NCI-H510A treated with DMSO at 0.1 percent for 48 hours (cell line): ENCODE measurements at regions not wholly inside any gene's neighbourhood (a gene's known extent, or its start where the extent isn't known, plus 50 kb on each side); places are given as distances from the start of the nearest gene placed in this dataset.
A peak's percentile ranks its signal among the peaks of the same experiment; 100 is the strongest.
"Not testable (repeated sequence)": the region's sequence is repeated elsewhere in the genome, so short reads cannot be mapped to it uniquely, and the experiment has no call there.

Source experiments
- DNase-seq: peaks from one replicate; lab custom pipeline; 2025; lab: John Stamatoyannopoulos, UW

DNA sequence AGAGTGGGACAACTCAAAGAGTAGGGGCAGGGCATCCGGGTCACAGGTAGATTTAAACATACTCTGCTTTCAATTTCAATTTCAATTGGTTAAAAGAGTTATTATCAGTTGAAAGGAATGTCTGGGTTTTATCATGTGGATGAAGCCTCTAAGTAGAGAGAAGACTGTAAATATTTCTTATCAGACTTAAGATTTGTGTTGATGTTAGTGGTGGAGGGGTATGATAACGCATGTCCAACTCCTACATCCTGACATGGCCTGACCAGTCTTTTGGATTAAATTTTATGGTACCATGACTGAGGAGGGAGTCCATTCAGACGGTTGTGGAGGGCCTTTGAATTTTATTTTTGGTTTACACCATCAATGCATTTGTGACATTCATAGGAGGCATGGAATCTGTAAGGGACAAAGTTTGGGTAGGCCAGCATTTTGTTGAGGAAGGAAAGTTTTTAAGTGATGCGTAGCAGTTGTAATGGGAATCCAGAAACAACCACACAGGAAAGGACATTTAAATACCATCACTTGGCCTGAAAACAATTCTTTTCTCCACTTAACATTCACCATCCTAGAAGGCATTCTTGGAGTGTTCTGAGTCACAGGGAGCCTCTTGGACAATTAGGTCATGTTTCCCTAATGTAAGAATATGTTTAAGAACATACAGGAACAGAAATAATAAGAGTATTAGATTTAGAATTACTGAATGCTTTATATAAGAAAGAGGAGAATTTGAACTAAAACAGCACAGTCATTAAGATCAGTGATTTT, 371.9 kb downstream of the ATP23 start:
- no peak for DNase-seq

DNA sequence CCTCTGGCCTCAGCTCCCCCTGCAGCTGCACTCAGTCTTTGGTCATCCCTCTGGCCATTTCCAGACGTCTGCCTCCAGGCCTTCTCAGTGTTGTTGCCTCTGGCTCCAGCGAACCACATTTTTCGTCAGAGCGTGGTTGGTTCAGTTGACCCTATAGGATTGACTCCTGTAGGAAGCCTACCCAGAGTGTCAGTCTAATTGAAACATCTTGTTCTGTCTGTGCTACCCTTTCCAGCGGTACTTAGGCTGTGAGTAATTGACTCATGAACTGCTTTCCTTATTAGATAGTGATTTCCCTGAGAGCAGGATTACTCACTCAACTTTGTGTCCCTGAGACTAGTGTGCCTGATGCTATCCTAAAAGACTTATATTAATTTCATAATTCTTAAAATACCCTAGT, 373.2 kb downstream of the ATP23 start:
- DNase-seq: no peak

DNA sequence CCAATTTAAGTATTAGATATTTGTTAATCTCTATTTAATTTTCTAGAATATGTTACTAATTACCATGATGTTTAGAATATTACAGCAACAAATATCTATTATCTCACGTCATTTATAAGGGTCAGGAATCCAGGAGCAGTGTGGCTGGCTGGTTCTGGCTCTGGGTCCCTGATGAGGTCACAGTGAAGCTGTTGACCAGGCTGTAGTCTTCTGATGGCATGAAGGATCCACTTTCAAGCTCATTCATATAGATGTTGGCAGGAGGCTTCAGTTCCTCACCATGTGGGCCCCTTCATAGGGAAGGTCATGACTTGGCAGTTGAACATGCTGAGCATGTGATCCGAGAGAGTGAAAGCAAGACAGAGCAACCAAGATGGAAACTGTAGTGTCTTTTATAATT, 375.6 kb downstream of the ATP23 start:
- no peak for DNase-seq

DNA sequence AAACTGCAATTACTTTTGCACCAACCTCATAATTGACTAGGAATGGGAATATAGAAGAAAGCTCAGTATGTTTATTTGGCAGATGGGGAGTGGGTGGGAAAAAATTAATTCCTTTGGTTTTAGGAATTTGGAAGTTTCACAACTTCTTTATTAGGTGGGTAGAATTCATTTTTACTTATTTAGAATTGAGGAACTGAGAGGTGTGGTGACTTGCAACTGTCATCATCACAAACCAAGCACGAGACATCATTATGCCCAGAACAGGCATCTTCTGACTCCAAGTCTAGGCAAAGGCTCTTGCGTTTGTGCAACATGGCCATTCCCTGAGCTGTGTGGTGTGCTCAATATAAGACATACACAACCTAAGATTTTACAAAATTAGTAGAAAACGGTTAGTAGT, 380.0 kb downstream of the ATP23 start:
- DNase-seq: no peak

DNA sequence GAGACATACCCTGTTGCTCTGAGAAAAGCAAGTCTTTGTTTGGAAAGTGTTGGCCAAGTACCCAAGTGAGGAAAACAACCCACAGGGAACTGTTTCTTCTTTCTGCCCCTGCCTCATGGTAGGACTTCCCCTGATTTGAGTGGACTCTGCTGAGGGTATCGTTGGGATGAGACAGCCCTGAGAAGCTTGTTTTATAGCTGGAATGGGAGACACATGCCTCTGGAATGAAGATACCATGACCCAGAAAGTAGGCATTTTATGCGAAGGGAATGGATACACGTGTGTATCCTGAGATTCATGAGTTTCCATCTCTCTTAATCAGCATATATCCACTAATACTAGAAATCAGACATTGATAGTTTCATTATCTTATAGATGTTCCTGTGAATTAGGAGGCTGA, 382.3 kb downstream of the ATP23 start:
- DNase-seq: no peak

DNA sequence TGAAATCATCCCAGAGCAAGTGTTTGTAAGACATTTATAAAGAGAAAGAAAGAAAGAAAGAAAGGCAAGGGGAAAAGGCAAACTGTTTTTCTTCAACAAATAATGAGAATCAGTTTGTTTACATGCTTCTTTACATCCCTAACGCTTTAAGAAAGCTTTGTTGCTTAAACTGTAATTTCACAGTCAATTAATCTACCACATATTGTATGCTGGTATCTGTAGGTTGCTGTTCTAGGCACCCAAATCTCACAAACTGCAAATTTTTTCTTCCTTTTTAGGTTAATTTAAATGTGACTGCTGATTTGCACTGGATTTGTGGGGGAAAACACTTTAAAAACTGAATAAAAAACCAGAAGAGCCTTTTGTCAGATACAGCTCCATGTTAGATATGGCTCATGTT, 384.2 kb downstream of the ATP23 start:
- DNase-seq: no peak

GRCh38 chr12:58326534-58326933, 385.2 kb downstream of the ATP23 start:
- DNase-seq: no peak

DNA sequence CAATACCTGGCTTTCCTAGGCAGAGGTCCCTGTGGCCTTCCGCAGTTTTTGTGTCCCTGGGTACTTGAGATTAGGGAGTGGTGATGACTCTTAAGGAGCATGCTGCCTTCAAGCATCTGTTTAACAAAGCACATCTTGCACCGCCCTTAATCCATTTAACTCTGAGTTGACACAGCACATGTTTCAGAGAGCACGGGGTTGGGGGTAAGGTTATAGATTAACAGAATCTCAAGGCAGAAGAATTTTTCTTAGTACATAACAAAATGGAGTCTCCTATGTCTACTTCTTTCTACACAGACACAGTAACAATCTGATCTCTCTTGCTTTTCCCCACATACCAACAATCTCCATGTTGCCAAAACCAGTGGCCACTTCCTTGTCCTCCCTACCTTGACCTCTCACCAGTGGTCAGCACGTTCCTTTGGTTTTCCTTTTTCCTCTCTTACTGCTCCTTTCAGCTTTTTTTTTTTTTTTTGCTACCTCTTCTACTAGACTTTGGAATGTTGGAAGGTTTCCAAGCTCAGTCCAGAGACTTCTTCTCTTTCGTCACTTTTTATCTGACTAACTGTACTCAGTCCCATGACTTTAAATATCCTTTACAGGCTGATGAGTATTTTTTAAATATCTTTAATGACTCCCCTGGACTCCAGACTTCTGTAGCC, 395.3 kb downstream of the ATP23 start:
- not testable (repeated sequence) for DNase-seq

- not testable (repeated sequence) for DNase-seq
These were observed 396.2 kb downstream of the ATP23 start for GRCh38 chr12:58337539-58337938.

GRCh38 chr12:58341791-58342190, 400.4 kb downstream of the ATP23 start:
- peak; percentile 32 for DNase-seq

- DNase-seq: no peak
These were observed 401.4 kb downstream of the ATP23 start for GRCh38 chr12:58342736-58343135.

DNA sequence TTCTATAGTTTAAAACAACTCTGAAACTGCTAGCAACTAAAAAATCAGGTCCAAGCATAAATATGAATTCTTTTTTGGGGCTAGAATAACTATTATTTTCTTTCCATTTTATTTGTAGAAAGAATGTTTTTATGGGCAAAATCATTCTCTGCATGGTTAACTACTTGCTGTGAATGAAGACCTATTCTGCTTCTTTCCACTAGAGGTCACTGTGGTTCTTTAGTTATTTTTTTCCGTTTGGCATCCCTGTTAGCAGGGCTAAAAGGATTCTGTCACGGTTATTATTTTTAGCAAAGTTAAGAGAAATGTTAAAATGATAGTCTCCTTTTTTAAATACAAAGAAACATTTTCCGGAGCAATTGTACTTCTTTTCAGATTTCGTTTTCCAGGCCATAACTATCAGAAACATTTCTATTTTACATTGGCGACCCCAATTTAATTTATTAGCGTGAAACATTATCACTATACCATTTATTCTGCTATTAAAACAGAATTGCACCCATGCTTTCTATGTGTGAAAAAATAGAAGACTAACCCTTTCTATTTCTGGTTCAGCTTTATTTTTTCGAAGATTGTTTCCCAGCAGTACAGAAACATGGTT, 404.8 kb downstream of the ATP23 start:
- peak; percentile 80 for DNase-seq

DNA sequence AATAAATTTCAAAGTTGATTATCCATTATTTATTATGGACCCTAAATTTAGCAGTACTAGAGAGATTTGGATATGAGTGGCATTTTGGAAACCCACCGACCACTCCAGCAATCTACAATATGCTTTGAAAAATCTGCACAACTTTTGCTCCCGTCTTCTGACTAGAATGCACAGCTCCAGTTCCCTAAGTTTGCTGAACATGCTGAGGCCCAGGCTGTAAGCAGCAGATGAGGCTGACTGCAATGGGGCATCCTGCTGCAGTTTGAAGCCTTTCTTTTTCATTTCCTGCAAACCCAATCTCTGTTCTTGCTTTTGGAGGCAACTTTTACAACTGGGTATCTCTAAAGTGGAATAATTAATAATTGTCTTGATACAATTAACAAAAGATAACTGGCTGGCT, 405.8 kb downstream of the ATP23 start:
- no peak for DNase-seq

DNA sequence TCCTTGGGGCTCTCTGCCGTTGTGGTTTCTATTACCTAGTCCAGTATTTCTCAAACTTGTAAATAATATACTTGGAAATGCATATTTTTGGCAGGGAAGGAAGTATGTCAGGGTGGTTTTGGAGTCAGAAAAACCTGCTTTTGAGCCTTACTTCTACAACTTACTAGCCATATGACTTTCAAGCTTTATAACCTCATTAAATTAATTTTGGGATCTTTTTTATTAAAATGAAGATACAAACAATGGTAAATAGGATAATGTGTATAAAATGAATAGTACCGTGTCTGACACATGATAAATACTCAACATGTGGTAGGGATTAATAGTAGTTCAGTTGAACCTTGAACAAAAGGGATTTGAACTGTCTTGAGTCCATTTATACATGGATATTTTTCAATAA, 406.3 kb downstream of the ATP23 start:
- no peak for DNase-seq

DNA sequence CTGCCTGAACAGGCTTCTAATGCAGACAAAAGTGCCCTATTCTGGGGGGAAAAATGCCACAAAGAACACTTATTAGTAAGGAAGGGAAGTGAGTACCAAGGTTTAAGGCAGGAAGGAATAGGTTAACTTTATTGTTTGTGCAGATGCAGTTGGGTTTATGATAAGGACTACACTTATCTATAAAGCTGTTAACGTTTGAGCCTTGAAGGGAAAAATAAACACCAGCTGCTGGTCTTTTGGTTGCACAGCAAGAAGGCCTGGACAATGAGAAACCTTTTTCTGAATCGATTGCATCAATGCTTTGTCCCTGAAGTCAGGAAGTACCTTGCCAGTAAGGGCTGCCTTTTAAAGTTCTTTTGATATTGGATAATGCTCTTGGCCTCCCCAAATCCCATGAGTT, 407.8 kb downstream of the ATP23 start:
- DNase-seq: peak; percentile 47

GRCh38 chr12:58356794-58357193, 415.4 kb downstream of the ATP23 start:
- no peak for DNase-seq

DNA sequence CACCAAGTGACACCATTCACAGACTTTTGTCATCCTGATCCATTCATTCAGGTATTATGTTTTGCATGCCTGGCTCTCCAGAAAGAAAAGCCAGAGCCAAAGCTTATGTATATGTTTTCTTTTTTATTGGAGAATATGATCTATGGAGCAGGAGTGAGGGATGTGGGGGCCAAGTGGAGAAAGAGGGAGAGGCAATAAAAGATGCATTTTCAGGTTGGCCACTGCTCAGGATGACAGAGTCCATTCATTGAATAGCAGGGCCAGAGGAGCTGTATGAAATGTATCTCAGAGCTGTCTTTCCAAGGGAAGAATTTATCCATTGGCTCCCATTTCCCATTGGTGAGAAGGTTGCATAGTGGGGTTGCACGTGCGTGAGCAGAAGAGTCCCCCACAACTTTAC, 416.1 kb downstream of the ATP23 start:
- DNase-seq: no peak

DNA sequence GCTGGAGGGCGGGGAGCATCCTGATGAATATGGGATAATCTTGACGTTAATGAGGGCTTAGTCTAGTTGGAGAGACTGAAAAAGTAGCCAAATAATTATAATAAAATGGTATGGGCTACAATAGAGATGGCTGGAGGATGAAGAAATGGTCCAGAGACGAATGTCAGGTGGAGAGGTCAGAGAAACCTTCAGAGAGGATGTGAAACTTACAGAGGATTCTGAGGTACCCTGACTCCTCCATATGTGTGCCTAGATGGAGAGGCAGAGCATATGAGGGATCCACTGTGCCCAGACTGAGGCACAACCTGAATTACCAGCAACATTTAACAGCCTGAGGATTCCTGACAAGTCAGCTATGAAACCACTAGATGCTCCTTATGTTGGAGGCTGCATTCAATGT, 417.0 kb downstream of the ATP23 start:
- no peak for DNase-seq

DNA sequence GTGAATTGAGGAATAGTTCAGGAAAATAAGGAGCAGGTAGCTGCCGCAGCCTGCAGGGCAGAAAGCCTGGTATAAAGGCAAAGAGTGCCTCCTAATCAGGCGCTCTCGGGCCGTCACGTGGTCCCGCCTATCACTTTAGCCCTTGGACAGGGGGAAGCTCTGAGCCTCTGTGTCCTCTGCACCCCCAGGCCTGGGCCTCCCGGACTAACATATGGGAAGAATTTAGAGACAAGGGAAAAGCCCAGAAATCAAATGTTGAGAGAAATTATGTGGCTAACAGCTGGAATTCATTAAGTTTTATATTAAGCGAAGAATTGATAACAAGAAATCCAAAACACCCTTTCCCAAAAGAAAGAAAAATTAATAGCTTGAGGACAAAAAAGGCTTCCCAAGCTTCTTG, 417.7 kb downstream of the ATP23 start:
- no peak for DNase-seq

- no peak for DNase-seq
These were observed 419.7 kb downstream of the ATP23 start for GRCh38 chr12:58361056-58361455.

- DNase-seq: no peak
These were observed 422.6 kb downstream of the ATP23 start for GRCh38 chr12:58363971-58364370.

DNA sequence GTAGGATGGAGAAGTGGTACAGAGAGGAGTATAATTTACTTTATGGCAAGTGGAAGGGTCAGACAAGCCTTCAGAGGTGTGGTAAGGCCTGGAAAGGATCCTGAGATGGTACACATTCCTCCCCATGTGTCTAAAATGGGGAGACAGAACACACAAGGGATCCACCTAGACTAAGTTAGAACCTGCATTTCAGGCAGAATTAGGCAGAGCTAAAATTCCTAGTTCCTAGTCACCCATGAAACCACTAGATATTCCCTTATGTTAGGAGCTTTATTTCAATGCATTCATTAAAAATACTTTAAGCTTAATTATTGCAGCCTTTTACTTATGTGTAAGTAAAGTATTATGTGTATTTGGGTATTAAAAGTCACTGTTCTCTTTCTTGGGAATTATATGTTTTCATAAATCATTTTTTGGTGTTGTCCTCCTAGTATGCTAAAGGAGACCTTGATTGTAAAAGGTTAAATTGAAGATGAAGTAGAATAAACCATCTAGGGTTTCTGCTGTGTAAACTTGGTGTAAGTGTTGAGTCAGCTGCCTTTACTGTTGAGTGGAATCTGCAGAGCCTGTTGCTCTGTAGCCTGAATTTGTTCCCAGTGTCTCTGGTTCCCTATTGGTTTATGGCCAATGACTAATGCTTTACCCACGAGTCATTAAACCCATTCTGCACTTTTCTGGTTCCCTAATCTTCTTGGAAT, 423.2 kb downstream of the ATP23 start:
- peak; percentile 51 for DNase-seq

- DNase-seq: no peak
These were observed 423.7 kb downstream of the ATP23 start for GRCh38 chr12:58365087-58365390.
